ENCODE measurements at regions not wholly inside any gene's neighbourhood (a gene's known extent, or its start where the extent isn't known, plus 50 kb on each side); places are given as distances from the start of the nearest gene placed in this dataset.

- H3K9me3 ChIP-seq (replicated peaks in 1 of 11): no peaks in the 10 kb centered on the region
- H3K36me3 ChIP-seq: no peaks in the 10 kb centered on the region
- H4K20me1 ChIP-seq: no peaks in the 10 kb centered on the region
- no peaks in the 10 kb centered on the region for H3K27me3 ChIP-seq
- peaks cover 0 to 42% (median 10%) of the 10 kb centered on the region in 10 experiments; a peak in 10 of 20 replicates for H3K4me1 ChIP-seq
- no peak overlapping the region for H3K4me2 ChIP-seq
- H3K4me3 ChIP-seq: no peak overlapping the region
- TF ChIP-seq Cebpa-rat (IDR thresholded peaks at IDR 0.05): no peak
- H3K27ac ChIP-seq: no peak overlapping the region
- no peak overlapping the region for H3K9ac ChIP-seq
These were observed 212.9 kb upstream of the SLC7A11 start for GRCh38 chr4:138455097-138455496.

- Histone ChIP-seq H3K9me3 (replicated peaks in 1 of 11) (no peaks in the 10 kb centered on the region), H3K27me3 (no peaks in the 10 kb centered on the region), H3K4me3 (no peak overlapping the region), H3K4me2 (peak overlapping the region in 5 of 11 experiments; percentile 36 to 83 (median 57); a peak in 10 of 22 replicates), H4K20me1 (no peaks in the 10 kb centered on the region), H3K4me1 (peaks cover 0 to 44% (median 10%) of the 10 kb centered on the region in 10 experiments; a peak in 10 of 20 replicates), H3K36me3 (no peaks in the 10 kb centered on the region), H3K9ac (no peak overlapping the region), H3K27ac (no peak overlapping the region)
- TF ChIP-seq Cebpa-rat (IDR thresholded peaks at IDR 0.05): no peak; a peak in 1 of 22 replicates
These were observed 210.7 kb upstream of the SLC7A11 start for GRCh38 chr4:138452826-138453225.

GRCh38 chr4:138451276-138451663 is 209.1 kb upstream of the SLC7A11 start:
- Histone ChIP-seq H3K27me3 (no peaks in the 10 kb centered on the region), H3K9ac (no peak overlapping the region), H3K4me1 (peaks cover 0 to 44% (median 10%) of the 10 kb centered on the region in 10 experiments; a peak in 10 of 20 replicates), H4K20me1 (no peaks in the 10 kb centered on the region), H3K4me2 (peak overlapping the region in 5 of 11 experiments; percentile 26 to 83 (median 57); a peak in 9 of 22 replicates), H3K4me3 (no peak overlapping the region), H3K27ac (no peak overlapping the region), H3K9me3 (replicated peaks in 1 of 11) (no peaks in the 10 kb centered on the region), H3K36me3 (no peaks in the 10 kb centered on the region)
- no peak for TF ChIP-seq Cebpa-rat (IDR thresholded peaks at IDR 0.05)

- no peaks in the 10 kb centered on the region for H3K27me3 ChIP-seq
- no peak overlapping the region for H3K4me3 ChIP-seq
- H3K4me1 ChIP-seq: peaks cover 0 to 44% (median 10%) of the 10 kb centered on the region in 10 experiments; a peak in 10 of 20 replicates
- peak overlapping the region in 5 of 11 experiments; percentile 26 to 83 (median 57); a peak in 9 of 22 replicates for H3K4me2 ChIP-seq
- no peaks in the 10 kb centered on the region for H3K36me3 ChIP-seq
- no peak for TF ChIP-seq Cebpa-rat (IDR thresholded peaks at IDR 0.05)
- H3K27ac ChIP-seq: no peak overlapping the region
- no peaks in the 10 kb centered on the region for H4K20me1 ChIP-seq
- no peaks in the 10 kb centered on the region for H3K9me3 ChIP-seq (replicated peaks in 1 of 11)
- H3K9ac ChIP-seq: no peak overlapping the region
These were observed 208.6 kb upstream of the SLC7A11 start for GRCh38 chr4:138450546-138451275.

GRCh38 chr4:138449938-138450337 is 207.8 kb upstream of the SLC7A11 start:
- no peak for TF ChIP-seq Cebpa-rat (IDR thresholded peaks at IDR 0.05)

GRCh38 chr4:138448169-138448568 is 206.0 kb upstream of the SLC7A11 start:
- Histone ChIP-seq H3K4me1 (peaks cover 0 to 36% (median 9%) of the 10 kb centered on the region in 10 experiments; a peak in 10 of 20 replicates), H3K4me3 (no peak overlapping the region), H3K9me3 (replicated peaks in 1 of 11) (0 out of 22 replicates have a peak, but pooled peaks cover 0 to 6% (median 0%) of the 10 kb centered on the region in 11 experiments), H3K36me3 (no peaks in the 10 kb centered on the region), H3K27ac (no peak overlapping the region), H3K4me2 (no peak overlapping the region), H3K9ac (no peak overlapping the region), H3K27me3 (no peaks in the 10 kb centered on the region), H4K20me1 (no peaks in the 10 kb centered on the region)
- no peak for TF ChIP-seq Cebpa-rat (IDR thresholded peaks at IDR 0.05)

More at GRCh38 chr4:138449938-138450337, 207.8 kb upstream of the SLC7A11 start:
- Histone ChIP-seq H3K4me3 (no peak overlapping the region), H3K9ac (no peak overlapping the region), H4K20me1 (no peaks in the 10 kb centered on the region), H3K27ac (no peak overlapping the region), H3K27me3 (no peaks in the 10 kb centered on the region), H3K9me3 (replicated peaks in 1 of 11) (no peaks in the 10 kb centered on the region), H3K4me2 (peak overlapping the region in 3 of 11 experiments; percentile 57 to 83 (median 58); a peak in 6 of 22 replicates), H3K36me3 (no peaks in the 10 kb centered on the region), H3K4me1 (peaks cover 0 to 44% (median 10%) of the 10 kb centered on the region in 10 experiments; a peak in 10 of 20 replicates)

- Histone ChIP-seq H3K4me1 (peaks cover 0 to 19% (median 6%) of the 10 kb centered on the region in 10 experiments; a peak in 9 of 20 replicates), H3K27ac (no peak overlapping the region), H3K9me3 (replicated peaks in 1 of 11) (peaks cover 0 to 11% (median 0%) of the 10 kb centered on the region in 11 experiments; a peak in 2 of 22 replicates), H3K4me3 (no peak overlapping the region), H3K36me3 (no peaks in the 10 kb centered on the region), H3K27me3 (no peaks in the 10 kb centered on the region), H3K9ac (no peak overlapping the region), H3K4me2 (no peak overlapping the region), H4K20me1 (no peaks in the 10 kb centered on the region)
- TF ChIP-seq Cebpa-rat (IDR thresholded peaks at IDR 0.05): no peak
These were observed 204.3 kb upstream of the SLC7A11 start for GRCh38 chr4:138446456-138446855.

GRCh38 chr4:138445098-138445497 is 202.9 kb upstream of the SLC7A11 start:
- Histone ChIP-seq H3K27ac (no peak overlapping the region), H3K36me3 (no peaks in the 10 kb centered on the region), H3K4me1 (peaks cover 0 to 5% (median 0%) of the 10 kb centered on the region in 10 experiments; a peak in 6 of 20 replicates), H4K20me1 (no peaks in the 10 kb centered on the region), H3K9ac (no peak overlapping the region), H3K27me3 (no peaks in the 10 kb centered on the region), H3K9me3 (replicated peaks in 1 of 11) (peaks cover 0 to 11% (median 0%) of the 10 kb centered on the region in 11 experiments; a peak in 2 of 22 replicates), H3K4me3 (no peak overlapping the region), H3K4me2 (no peak overlapping the region)
- TF ChIP-seq Cebpa-rat (IDR thresholded peaks at IDR 0.05): no peak

GRCh38 chr4:138444260-138444659 is 202.1 kb upstream of the SLC7A11 start:
- H3K27ac ChIP-seq: no peak overlapping the region
- no peaks in the 10 kb centered on the region for H3K27me3 ChIP-seq
- no peaks in the 10 kb centered on the region for H4K20me1 ChIP-seq
- H3K4me2 ChIP-seq: no peak overlapping the region
- TF ChIP-seq Cebpa-rat (IDR thresholded peaks at IDR 0.05): no peak
- H3K4me3 ChIP-seq: no peak overlapping the region
- no peaks in the 10 kb centered on the region for H3K36me3 ChIP-seq
- peaks cover 0 to 11% (median 0%) of the 10 kb centered on the region in 11 experiments; a peak in 2 of 22 replicates for H3K9me3 ChIP-seq (replicated peaks in 1 of 11)
- H3K4me1 ChIP-seq: no peaks in the 10 kb centered on the region
- no peak overlapping the region for H3K9ac ChIP-seq
